ENCODE measurements at regions not wholly inside any gene's neighbourhood (a gene's known extent, or its start where the extent isn't known, plus 50 kb on each side); places are given as distances from the start of the nearest gene placed in this dataset.

- 97% methylated on average over 4 of the region's 4 CpGs for WGBS (ENCODE audit: insufficient coverage, insufficient replicate concordance, low lambda C conversion rate, missing lambda C conversion rate)
- in situ Hi-C loops (cut with MboI) = no loop called here
- no peak for TF ChIP-seq CBFB (IDR thresholded peaks at IDR 0.05; ENCODE audit: low read depth)
- TF ChIP-seq, protein P1, sequence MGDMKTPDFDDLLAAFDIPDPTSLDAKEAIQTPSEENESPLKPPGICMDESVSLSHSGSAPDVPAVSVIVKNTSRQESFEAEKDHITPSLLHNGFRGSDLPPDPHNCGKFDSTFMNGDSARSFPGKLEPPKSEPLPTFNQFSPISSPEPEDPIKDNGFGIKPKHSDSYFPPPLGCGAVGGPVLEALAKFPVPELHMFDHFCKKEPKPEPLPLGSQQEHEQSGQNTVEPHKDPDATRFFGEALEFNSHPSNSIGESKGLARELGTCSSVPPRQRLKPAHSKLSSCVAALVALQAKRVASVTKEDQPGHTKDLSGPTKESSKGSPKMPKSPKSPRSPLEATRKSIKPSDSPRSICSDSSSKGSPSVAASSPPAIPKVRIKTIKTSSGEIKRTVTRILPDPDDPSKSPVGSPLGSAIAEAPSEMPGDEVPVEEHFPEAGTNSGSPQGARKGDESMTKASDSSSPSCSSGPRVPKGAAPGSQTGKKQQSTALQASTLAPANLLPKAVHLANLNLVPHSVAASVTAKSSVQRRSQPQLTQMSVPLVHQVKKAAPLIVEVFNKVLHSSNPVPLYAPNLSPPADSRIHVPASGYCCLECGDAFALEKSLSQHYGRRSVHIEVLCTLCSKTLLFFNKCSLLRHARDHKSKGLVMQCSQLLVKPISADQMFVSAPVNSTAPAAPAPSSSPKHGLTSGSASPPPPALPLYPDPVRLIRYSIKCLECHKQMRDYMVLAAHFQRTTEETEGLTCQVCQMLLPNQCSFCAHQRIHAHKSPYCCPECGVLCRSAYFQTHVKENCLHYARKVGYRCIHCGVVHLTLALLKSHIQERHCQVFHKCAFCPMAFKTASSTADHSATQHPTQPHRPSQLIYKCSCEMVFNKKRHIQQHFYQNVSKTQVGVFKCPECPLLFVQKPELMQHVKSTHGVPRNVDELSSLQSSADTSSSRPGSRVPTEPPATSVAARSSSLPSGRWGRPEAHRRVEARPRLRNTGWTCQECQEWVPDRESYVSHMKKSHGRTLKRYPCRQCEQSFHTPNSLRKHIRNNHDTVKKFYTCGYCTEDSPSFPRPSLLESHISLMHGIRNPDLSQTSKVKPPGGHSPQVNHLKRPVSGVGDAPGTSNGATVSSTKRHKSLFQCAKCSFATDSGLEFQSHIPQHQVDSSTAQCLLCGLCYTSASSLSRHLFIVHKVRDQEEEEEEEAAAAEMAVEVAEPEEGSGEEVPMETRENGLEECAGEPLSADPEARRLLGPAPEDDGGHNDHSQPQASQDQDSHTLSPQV (IDR thresholded peaks at IDR 0.05) = no peak
- TF ChIP-seq ZNF207 (IDR thresholded peaks at IDR 0.05; ENCODE audit: borderline replicate concordance) = no peak
- TF ChIP-seq, protein P2, sequence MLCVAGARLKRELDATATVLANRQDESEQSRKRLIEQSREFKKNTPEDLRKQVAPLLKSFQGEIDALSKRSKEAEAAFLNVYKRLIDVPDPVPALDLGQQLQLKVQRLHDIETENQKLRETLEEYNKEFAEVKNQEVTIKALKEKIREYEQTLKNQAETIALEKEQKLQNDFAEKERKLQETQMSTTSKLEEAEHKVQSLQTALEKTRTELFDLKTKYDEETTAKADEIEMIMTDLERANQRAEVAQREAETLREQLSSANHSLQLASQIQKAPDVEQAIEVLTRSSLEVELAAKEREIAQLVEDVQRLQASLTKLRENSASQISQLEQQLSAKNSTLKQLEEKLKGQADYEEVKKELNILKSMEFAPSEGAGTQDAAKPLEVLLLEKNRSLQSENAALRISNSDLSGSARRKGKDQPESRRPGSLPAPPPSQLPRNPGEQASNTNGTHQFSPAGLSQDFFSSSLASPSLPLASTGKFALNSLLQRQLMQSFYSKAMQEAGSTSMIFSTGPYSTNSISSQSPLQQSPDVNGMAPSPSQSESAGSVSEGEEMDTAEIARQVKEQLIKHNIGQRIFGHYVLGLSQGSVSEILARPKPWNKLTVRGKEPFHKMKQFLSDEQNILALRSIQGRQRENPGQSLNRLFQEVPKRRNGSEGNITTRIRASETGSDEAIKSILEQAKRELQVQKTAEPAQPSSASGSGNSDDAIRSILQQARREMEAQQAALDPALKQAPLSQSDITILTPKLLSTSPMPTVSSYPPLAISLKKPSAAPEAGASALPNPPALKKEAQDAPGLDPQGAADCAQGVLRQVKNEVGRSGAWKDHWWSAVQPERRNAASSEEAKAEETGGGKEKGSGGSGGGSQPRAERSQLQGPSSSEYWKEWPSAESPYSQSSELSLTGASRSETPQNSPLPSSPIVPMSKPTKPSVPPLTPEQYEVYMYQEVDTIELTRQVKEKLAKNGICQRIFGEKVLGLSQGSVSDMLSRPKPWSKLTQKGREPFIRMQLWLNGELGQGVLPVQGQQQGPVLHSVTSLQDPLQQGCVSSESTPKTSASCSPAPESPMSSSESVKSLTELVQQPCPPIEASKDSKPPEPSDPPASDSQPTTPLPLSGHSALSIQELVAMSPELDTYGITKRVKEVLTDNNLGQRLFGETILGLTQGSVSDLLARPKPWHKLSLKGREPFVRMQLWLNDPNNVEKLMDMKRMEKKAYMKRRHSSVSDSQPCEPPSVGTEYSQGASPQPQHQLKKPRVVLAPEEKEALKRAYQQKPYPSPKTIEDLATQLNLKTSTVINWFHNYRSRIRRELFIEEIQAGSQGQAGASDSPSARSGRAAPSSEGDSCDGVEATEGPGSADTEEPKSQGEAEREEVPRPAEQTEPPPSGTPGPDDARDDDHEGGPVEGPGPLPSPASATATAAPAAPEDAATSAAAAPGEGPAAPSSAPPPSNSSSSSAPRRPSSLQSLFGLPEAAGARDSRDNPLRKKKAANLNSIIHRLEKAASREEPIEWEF (IDR thresholded peaks at IDR 0.05; ENCODE audit: insufficient replicate concordance, low read depth, low read length) = no peak
- TF ChIP-seq ESRRA (IDR thresholded peaks at IDR 0.05; ENCODE audit: low read length) = no peak
- no peak for TF ChIP-seq ZBTB4 (CRISPR knock-in tag; IDR thresholded peaks at IDR 0.05)
- no peak for TF ChIP-seq RFX5 (IDR thresholded peaks at IDR 0.05; ENCODE audit: low read depth, low read length)
- TF ChIP-seq, protein P3, sequence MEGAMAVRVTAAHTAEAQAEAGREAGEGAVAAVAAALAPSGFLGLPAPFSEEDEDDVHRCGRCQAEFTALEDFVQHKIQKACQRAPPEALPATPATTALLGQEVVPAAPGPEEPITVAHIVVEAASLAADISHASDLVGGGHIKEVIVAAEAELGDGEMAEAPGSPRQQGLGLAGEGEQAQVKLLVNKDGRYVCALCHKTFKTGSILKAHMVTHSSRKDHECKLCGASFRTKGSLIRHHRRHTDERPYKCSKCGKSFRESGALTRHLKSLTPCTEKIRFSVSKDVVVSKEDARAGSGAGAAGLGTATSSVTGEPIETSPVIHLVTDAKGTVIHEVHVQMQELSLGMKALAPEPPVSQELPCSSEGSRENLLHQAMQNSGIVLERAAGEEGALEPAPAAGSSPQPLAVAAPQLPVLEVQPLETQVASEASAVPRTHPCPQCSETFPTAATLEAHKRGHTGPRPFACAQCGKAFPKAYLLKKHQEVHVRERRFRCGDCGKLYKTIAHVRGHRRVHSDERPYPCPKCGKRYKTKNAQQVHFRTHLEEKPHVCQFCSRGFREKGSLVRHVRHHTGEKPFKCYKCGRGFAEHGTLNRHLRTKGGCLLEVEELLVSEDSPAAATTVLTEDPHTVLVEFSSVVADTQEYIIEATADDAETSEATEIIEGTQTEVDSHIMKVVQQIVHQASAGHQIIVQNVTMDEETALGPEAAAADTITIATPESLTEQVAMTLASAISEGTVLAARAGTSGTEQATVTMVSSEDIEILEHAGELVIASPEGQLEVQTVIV (IDR thresholded peaks at IDR 0.05; ENCODE audit: borderline replicate concordance, partially characterized antibody) = no peak
- no peak for TF ChIP-seq TBL1XR1 (IDR thresholded peaks at IDR 0.05; ENCODE audit: low read depth, low read length)
Measured at GRCh38 chr21:14725219-14725618, 179.1 kb upstream of the SAMSN1 start.

More at GRCh38 chr21:14725219-14725618, 179.1 kb upstream of the SAMSN1 start:
- ChIA-PET SMC1A (ENCODE audit: uncharacterized antibody, unreplicated experiment) (interaction anchor here (0.6 to 8.8 kb wide), 6 partner anchors 11 to 271 kb away, joined by 3 to 53 read pairs (median 4); no protein-coding TSS in a partner anchor), POLR2A (no interaction called here), RAD21 (ENCODE audit: unreplicated experiment) (interaction anchor here (1.1 to 2.9 kb wide), 4 partner anchors 8 to 189 kb away, joined by 3 to 10 read pairs (median 4); no protein-coding TSS in a partner anchor), CTCF (interaction anchor here (1.1 kb wide), 1 partner anchor 10 kb away, joined by 4 read pairs; no protein-coding TSS in a partner anchor)
- BruUV-seq (replicated peaks) = no TSS peak
- intact Hi-C loops (cut with micrococcal nuclease; ENCODE audit: unreplicated experiment) = no loop called here
- Histone ChIP-seq H3K27ac (ENCODE audit: control insufficient read depth, insufficient read depth) (no peak overlapping the region), H3K27me3 (replicated peaks in 1 of 2; ENCODE audit: control insufficient read depth in 2 of 2, insufficient read depth in 2 of 2, low read length in 1 of 2) (no peaks in the 10 kb centered on the region), H3K4me3 (no peak overlapping the region), H3K4me2 (ENCODE audit: control insufficient read depth, insufficient read depth) (no peak overlapping the region), H2AFZ (ENCODE audit: control insufficient read depth, low read depth, low read length) (no peak overlapping the region), H3K4me1 (ENCODE audit: control insufficient read depth, insufficient read depth, low read length) (peaks cover 9% of the 10 kb centered on the region), H4K20me1 (ENCODE audit: control insufficient read depth, insufficient read depth) (no peaks in the 10 kb centered on the region), H3K9me3 (replicated peaks; ENCODE audit: control insufficient read depth, insufficient read depth, low read length) (no peaks in the 10 kb centered on the region), H3K79me2 (ENCODE audit: control insufficient read depth, insufficient read depth, low read length) (no peaks in the 10 kb centered on the region), H3K9ac (ENCODE audit: control insufficient read depth, insufficient read depth, low read length) (no peak overlapping the region), H3K36me3 (ENCODE audit: control insufficient read depth in 2 of 2, insufficient read depth in 2 of 2, low read length in 1 of 2) (no peaks in the 10 kb centered on the region)
- ATAC-seq (no peak), DNase-seq (ENCODE audit: low read depth, low spot score) (no peak), FAIRE-seq (no peak)
